ENCODE measurements at regions not wholly inside any gene's neighbourhood (a gene's known extent, or its start where the extent isn't known, plus 50 kb on each side); places are given as distances from the start of the nearest gene placed in this dataset.

DNA sequence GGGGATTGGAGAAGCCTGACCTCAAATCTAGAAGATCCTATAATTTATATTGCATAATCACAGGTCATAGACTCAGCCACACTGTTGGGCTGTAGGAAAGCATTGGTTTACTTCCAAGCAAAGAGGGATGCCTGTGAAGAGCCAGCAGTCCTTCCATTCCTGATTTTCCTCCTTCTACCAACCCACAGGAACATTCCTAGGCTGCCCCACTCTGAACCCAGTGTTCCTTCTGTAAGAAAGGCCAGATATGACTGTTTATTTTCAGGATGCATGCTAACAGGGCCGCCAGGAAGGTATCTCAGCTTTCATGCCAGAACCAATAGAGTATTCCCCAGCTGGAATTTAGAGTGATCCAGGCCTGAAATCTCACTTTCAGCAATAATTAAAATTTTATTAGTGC is 197.1 kb downstream of the ETS1 start:
- TF ChIP-seq CTCF (conservative IDR thresholded peaks at IDR 0.05 in 1 of 2, IDR thresholded peaks at IDR 0.05 in 1 of 2; ENCODE audit: extremely low read depth in 1 of 2, insufficient read depth in 1 of 2, low read depth in 1 of 2, low read length in 2 of 2): no peak
- no peak for TF ChIP-seq EZH2 (IDR thresholded peaks at IDR 0.05; ENCODE audit: borderline replicate concordance, low read length)
